Peyer's patch (tissue), 4 donors: ENCODE measurements at regions not wholly inside any gene's neighbourhood (a gene's known extent, or its start where the extent isn't known, plus 50 kb on each side); places are given as distances from the start of the nearest gene placed in this dataset.

ENCODE experiments used
- CTCF ChIP-seq, 6 experiments: fragments of 450-650 bp in 4 of 6; fragments of 200-600 bp in 2 of 6; sonication (generic) in 1 of 6; IDR thresholded peaks; one replicate each; pipeline ENCODE4 v1.5.1; 2017 to 2019; ENCODE audit warnings: antibody characterized with exemption in 6 of 6, mild to moderate bottlenecking in 3 of 6, moderate library complexity in 1 of 6
- POLR2A ChIP-seq, 2 donors: fragments of 450-650 bp; IDR thresholded peaks; one replicate each; pipeline ENCODE4 v1.5.1; 2017; ENCODE audit warnings: antibody characterized with exemption in 2 of 2, mild to moderate bottlenecking in 2 of 2, moderate library complexity in 2 of 2

- TF ChIP-seq CTCF (IDR thresholded peaks at IDR 0.05) (no peak), POLR2A (IDR thresholded peaks at IDR 0.05) (no peak)
Observed at GRCh38 chr9:29564564-29564963, 1991.3 kb upstream of the C9orf72 start.
